NB4 (cell line): ENCODE measurements at regions not wholly inside any gene's neighbourhood (a gene's known extent, or its start where the extent isn't known, plus 50 kb on each side); places are given as distances from the start of the nearest gene placed in this dataset.

Experiments
- CTCF ChIP-seq: IDR thresholded peaks from one replicate; pipeline ENCODE4 v1.5.1; 2012; ENCODE audit warnings: low read depth, low read length
- MYC ChIP-seq: IDR thresholded peaks from 2 replicates; pipeline ENCODE4 v1.6.1; 2011; ENCODE audit warnings: low read depth, low read length

- TF ChIP-seq CTCF (no peak), MYC (no peak)
Observed at GRCh38 chr18:22015156-22015555, 154.2 kb upstream of the GATA6 start.
